ENCODE measurements at regions not wholly inside any gene's neighbourhood (a gene's known extent, or its start where the extent isn't known, plus 50 kb on each side); places are given as distances from the start of the nearest gene placed in this dataset.
"Not testable (repeated sequence)": the region's sequence is repeated elsewhere in the genome, so short reads cannot be mapped to it uniquely, and the experiment has no call there.

DNA sequence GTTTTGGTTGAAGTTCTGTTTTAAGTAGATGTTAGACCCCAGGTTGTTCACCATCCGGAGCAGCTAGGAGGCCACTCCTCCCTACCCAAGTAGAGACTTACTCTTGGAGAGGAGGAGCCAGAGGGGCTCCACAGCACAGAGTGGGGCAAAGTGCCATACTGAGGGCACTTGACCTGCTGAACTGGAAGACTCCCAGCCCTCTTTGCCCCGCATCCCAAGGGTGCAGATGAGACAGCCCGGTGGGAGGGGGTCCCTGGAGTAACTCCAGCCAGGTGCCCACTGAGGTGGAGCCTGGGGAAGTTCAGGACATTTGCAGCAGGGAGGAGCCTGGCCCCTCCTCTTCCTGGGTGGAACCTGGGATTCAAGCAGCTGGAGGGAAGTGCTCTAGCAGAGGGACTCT is 102.1 kb upstream of the GPR6 start:
- DNase-seq (ENCODE audit: low read depth in 2 of 2) = no peak

- DNase-seq (ENCODE audit: low read depth in 2 of 2) = no peak
Measured at GRCh38 chr6:109877028-109878004, 100.8 kb upstream of the GPR6 start.

DNA sequence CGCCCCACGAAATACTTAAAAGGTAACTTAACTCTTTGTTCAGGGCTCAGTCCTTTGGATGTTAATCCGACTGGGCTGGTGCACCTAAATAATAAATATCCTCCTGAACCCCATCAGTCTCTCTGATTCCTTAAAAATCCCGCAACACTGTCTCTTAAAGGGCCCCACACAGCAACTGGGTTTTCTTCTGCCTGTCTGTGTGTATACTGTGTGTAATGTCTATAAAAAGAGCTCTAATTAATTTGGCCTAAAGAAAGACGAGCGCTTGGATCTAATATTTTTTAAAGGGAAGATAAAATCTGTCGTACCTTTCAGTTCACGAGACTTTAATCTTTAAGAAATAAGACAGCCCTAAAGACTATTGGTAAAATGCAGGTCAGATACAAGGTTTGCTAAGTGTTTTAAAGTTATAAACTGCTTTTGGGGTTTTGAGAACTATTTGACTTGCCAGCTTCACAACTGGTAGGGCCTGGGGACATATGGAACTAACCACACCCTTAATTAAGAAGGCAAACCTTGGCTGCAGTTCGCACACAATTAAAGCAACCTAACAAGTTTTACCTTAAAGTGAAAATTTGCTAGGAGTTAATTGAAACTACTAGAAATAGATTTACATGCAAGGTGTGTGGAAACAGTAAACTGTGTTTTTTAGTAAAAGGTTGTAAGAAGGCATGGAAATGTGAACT is 100.0 kb upstream of the GPR6 start:
- DNase-seq (ENCODE audit: low read depth in 2 of 2) = not testable (repeated sequence)

DNA sequence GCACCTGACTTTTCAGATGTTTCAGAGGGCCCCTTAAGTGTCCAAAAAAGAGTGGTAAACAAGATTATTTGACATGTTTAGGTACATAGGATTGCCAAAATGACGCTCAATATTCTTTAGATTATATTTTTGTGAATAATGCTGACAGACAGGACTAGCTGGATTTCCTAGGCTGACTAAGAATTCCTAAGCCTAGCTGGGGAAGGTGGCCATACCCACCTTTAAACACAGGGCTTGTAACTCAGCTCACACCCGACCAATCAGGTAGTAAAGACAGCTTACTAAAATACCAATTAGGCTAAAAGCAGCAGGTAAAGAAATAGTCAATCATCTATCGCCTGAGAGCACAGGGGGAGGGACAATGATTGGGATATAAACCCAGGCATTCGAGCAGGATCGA is 99.0 kb upstream of the GPR6 start:
- not testable (repeated sequence) for DNase-seq (ENCODE audit: low read depth in 2 of 2)

GRCh38 chr6:109879521-109879920 is 98.6 kb upstream of the GPR6 start:
- DNase-seq (ENCODE audit: low read depth in 2 of 2) = no peak

GRCh38 chr6:109881069-109881468 is 97.0 kb upstream of the GPR6 start:
- not testable (repeated sequence) for DNase-seq (ENCODE audit: low read depth in 2 of 2)

DNA sequence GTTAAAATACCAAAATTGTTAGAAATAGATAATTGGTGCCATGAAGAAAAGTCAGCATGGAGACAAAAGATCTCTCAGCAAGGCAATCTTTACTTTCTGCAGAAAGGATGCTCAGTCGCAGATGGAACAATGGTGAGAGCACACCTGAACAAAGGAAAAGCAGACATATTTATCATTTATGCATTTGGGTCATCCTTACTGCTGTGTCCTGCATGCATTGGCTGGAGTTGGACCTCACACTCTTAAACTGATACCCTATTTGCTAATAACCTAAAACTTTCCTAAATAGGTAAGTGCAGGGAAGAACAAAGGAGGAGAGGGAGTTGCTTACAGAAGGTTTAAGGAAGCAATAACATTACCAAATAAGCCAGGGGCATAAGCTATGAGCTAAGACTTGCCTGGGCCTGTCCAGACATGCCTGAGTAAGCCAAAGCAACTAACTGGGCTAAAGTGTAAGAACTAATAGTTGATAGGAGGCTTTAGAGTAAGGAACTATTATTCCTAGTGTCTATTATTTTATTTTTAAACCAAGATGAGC is 96.1 kb upstream of the GPR6 start:
- not testable (repeated sequence) for DNase-seq (ENCODE audit: low read depth in 2 of 2)

- DNase-seq (ENCODE audit: low read depth in 2 of 2) = no peak
Measured at GRCh38 chr6:109891924-109892323, 86.2 kb upstream of the GPR6 start.

DNA sequence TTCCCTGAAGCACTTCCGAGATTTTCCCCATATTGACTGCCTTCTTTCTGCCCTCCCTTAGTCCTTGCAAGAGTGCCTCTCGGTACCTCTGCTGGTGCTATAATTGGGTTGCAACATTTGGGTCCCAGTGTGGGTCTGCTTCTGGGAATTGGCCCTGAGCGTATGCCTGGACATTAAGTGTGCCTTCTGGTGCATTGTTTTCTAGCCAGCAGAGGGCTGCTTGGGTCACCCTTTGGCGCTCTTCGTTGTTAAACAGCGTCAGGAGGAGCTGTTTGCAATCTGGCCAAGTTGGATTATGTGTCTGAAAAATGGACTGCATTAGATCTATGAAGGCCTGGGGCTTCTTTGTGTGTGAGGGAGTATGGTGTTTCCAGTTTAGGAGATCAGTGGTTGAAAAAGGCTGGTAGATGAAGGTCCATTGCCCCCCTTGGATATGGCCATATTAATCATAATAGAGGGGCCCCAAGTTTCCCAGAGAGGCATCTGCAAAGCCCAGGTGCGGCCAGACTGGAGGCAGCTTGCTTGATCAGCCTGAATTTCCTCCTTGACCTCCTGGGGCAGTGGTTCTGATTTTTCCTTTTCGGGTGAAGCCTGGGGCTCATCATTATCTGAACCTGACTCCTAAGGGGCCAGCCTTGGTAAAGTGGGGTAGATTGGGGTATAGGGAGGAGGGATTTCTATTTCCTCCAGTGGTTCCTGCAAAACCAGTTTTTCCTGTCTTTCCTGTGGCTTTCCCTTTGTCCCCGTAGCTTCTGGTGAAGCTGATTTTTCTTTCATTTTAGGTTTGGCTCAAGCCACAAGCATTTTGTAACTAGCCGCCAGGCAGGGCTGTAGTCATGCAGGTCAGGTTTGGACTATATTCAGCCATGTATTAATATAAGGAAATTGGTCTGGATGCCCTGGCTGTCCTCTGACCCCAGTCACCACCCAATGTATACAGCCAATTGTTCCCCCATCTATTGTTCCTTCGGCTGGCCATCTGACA is 85.4 kb upstream of the GPR6 start:
- DNase-seq (ENCODE audit: low read depth in 2 of 2) = no peak

DNA sequence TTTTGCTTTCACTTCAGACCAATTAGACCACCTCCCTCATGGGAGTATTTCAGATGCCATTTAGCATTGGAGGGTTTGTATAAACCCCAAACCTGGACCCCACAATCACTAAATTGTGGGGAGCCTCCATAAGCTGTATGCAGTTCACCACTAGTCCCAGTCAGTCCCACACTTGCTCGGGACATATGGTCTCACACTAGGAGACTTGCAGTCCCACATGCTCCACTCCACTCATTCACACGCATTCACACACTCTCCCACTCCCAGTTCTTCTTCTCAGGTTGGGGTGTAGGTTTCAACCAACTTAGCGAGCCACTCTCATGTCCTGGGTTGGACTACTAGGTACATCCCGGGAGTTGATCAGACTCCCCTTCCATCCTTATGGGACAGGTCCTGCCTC is 84.5 kb upstream of the GPR6 start:
- no peak for DNase-seq (ENCODE audit: low read depth in 2 of 2)

GRCh38 chr6:109894181-109894580 is 83.9 kb upstream of the GPR6 start:
- no peak for DNase-seq (ENCODE audit: low read depth in 2 of 2)

- DNase-seq (ENCODE audit: low read depth in 2 of 2) = peak; percentile 7 to 10
Measured at GRCh38 chr6:109896341-109896740, 81.8 kb upstream of the GPR6 start.

GRCh38 chr6:109897025-109897424 is 81.1 kb upstream of the GPR6 start:
- DNase-seq (ENCODE audit: low read depth in 2 of 2) = no peak

DNA sequence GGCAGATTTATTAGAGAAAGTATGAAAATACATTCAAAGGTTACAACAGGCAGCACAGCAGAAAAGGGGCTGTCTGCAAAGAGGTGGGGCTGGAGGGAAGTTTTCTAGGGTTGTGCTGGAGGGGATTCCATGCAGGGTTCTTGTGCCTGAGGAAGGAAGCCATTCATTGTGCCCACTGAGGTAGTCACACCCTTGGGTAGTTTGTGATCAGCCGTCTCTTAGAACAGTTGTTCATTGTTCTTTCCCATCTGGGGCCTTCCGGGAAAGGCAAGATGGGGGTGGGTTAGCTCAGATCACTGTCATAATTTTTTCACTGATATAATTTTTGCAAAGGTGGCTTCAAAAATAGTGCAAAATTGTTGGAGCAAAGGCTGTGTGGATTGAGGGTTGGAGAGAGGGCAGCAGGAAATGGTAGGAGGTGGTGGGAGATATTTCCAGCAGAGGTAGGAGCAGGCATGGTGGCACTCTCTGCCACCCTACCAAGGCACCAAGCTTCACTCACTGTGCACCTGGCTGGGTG is 80.5 kb upstream of the GPR6 start:
- DNase-seq (ENCODE audit: low read depth in 2 of 2) = no peak

DNA sequence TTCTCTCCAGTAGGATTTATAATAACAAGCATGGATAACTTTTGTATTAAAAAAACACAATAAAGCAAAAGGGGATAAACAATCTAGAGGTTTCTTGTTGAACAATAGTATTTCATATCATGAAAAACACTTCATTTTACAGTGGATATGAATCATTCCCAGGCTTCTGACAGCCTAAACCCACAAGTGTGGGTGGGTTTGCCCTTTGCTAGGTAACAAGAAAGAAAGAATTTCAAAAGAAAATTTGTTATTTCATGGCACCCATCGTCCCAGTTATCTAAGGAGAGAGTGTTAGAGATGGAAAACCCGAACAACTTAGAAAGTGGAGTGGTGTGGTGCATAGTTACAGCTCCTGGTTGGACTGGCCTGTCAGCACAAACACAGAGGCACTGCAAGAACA is 76.1 kb upstream of the GPR6 start:
- no peak for DNase-seq (ENCODE audit: low read depth in 2 of 2)

GRCh38 chr6:109902870-109903269 is 75.2 kb upstream of the GPR6 start:
- DNase-seq (ENCODE audit: low read depth in 2 of 2) = no peak

- DNase-seq (ENCODE audit: low read depth in 2 of 2) = no peak
Measured at GRCh38 chr6:109910571-109910970, 67.5 kb upstream of the GPR6 start.

- no peak for DNase-seq (ENCODE audit: low read depth in 2 of 2)
Measured at GRCh38 chr6:109912118-109912517, 66.0 kb upstream of the GPR6 start.

DNA sequence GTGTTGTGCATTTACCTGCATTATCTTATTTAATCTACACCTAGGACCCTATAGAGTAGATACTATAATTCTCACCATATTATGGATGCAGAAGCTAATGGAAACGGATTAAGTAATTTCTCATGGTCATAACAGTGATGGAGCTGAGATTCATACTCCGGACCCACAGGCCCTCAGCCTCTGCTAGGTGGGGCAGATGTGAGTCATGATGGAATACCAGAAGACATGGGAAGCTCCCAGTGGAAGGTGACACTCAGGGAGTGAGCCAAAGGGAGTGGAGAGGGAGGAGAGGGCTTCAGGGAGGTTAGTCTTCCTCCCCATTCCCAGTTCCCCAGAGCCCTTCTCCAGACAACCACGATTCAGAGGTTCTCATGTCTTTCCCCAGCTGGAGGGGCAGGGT is 65.2 kb upstream of the GPR6 start:
- no peak for DNase-seq (ENCODE audit: low read depth in 2 of 2)

DNA sequence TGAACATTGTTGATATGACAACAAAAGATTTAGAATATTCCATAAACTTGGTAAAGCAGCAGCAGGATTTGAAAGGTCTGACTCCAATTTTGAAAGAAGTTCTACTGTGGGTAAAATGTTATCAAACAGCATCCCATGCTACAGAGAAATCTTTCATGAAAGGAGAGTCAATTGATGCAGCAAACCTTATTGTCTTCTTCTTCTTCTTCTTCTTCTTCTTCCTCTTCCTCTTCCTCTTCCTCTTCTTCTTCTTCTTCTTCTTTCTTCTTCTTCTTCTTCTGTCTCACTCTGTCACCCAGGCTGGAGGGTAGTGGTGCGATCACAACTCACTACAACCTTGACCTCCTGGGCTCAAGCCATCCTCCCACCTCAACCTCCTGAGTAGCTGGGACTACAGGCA is 62.4 kb upstream of the GPR6 start:
- not testable (repeated sequence) for DNase-seq (ENCODE audit: low read depth in 2 of 2)

DNA sequence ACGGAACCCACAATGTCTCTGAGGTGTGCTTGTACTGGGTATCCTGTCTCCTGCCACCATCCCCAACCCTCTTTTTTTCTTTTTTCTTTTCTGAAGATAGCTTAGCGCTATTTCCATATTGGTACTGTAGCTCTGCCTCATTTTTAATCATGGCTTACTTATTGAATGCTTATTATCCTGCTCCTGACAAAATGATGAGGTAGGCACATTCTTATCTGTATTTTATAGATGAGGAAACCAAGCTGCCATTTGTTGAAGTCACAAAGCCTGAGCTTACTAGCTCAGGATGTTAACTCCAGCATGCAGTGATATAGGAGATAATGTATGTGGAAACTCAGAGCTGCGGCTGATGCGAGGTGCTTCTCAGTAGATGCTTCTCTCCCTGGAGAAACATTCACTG is 61.4 kb upstream of the GPR6 start:
- no peak for DNase-seq (ENCODE audit: low read depth in 2 of 2)
